ENCODE measurements at regions not wholly inside any gene's neighbourhood (a gene's known extent, or its start where the extent isn't known, plus 50 kb on each side); places are given as distances from the start of the nearest gene placed in this dataset.

- Histone ChIP-seq H3K36me3 (ENCODE audit: control insufficient read depth, insufficient read depth, low read length) (no peaks in the 10 kb centered on the region), H3K9ac (ENCODE audit: low read length) (no peak overlapping the region), H3K27me3 (ENCODE audit: control insufficient read depth, insufficient read depth, low read length) (no peaks in the 10 kb centered on the region), H3K9me3 (ENCODE audit: control insufficient read depth, low read length) (no peaks in the 10 kb centered on the region), H3K4me3 (ENCODE audit: low read length) (no peak overlapping the region), H3K4me1 (ENCODE audit: control insufficient read depth, insufficient read depth, low read length) (no peaks in the 10 kb centered on the region)
Measured at GRCh38 chr10:33801705-33802104, 467.2 kb upstream of the NRP1 start.

- Histone ChIP-seq H3K9me3 (ENCODE audit: control insufficient read depth, low read length) (no peaks in the 10 kb centered on the region), H3K4me3 (ENCODE audit: low read length) (no peak overlapping the region), H3K9ac (ENCODE audit: low read length) (no peak overlapping the region), H3K27me3 (ENCODE audit: control insufficient read depth, insufficient read depth, low read length) (no peaks in the 10 kb centered on the region), H3K4me1 (ENCODE audit: control insufficient read depth, insufficient read depth, low read length) (no peaks in the 10 kb centered on the region), H3K36me3 (ENCODE audit: control insufficient read depth, insufficient read depth, low read length) (no peaks in the 10 kb centered on the region)
Measured at GRCh38 chr10:33800986-33801385, 466.5 kb upstream of the NRP1 start.

- no peak overlapping the region for H3K9ac ChIP-seq (ENCODE audit: low read length)
- H3K4me3 ChIP-seq (ENCODE audit: low read length) = no peak overlapping the region
- H3K4me1 ChIP-seq (ENCODE audit: control insufficient read depth, insufficient read depth, low read length) = no peaks in the 10 kb centered on the region
- no peaks in the 10 kb centered on the region for H3K27me3 ChIP-seq (ENCODE audit: control insufficient read depth, insufficient read depth, low read length)
- H3K9me3 ChIP-seq (ENCODE audit: control insufficient read depth, low read length) = no peaks in the 10 kb centered on the region
- no peaks in the 10 kb centered on the region for H3K36me3 ChIP-seq (ENCODE audit: control insufficient read depth, insufficient read depth, low read length)
Measured at GRCh38 chr10:33800545-33800944, 466.1 kb upstream of the NRP1 start.

- no peaks in the 10 kb centered on the region for H3K4me1 ChIP-seq (ENCODE audit: control insufficient read depth, insufficient read depth, low read length)
- H3K27me3 ChIP-seq (ENCODE audit: control insufficient read depth, insufficient read depth, low read length) = no peaks in the 10 kb centered on the region
- no peak overlapping the region for H3K9ac ChIP-seq (ENCODE audit: low read length)
- no peaks in the 10 kb centered on the region for H3K36me3 ChIP-seq (ENCODE audit: control insufficient read depth, insufficient read depth, low read length)
- H3K9me3 ChIP-seq (ENCODE audit: control insufficient read depth, low read length) = no peaks in the 10 kb centered on the region
- no peak overlapping the region for H3K4me3 ChIP-seq (ENCODE audit: low read length)
Measured at GRCh38 chr10:33799944-33800323, 465.5 kb upstream of the NRP1 start.

GRCh38 chr10:33799281-33799943, 464.9 kb upstream of the NRP1 start:
- Histone ChIP-seq H3K4me3 (ENCODE audit: low read length) (no peak overlapping the region), H3K9ac (ENCODE audit: low read length) (no peak overlapping the region), H3K9me3 (ENCODE audit: control insufficient read depth, low read length) (no peaks in the 10 kb centered on the region), H3K36me3 (ENCODE audit: control insufficient read depth, insufficient read depth, low read length) (no peaks in the 10 kb centered on the region), H3K4me1 (ENCODE audit: control insufficient read depth, insufficient read depth, low read length) (no peaks in the 10 kb centered on the region), H3K27me3 (ENCODE audit: control insufficient read depth, insufficient read depth, low read length) (no peaks in the 10 kb centered on the region)

- Histone ChIP-seq H3K9me3 (ENCODE audit: control insufficient read depth, low read length) (no peaks in the 10 kb centered on the region), H3K27me3 (ENCODE audit: control insufficient read depth, insufficient read depth, low read length) (no peaks in the 10 kb centered on the region), H3K4me3 (ENCODE audit: low read length) (no peak overlapping the region), H3K4me1 (ENCODE audit: control insufficient read depth, insufficient read depth, low read length) (no peaks in the 10 kb centered on the region), H3K36me3 (ENCODE audit: control insufficient read depth, insufficient read depth, low read length) (no peaks in the 10 kb centered on the region), H3K9ac (ENCODE audit: low read length) (no peak overlapping the region)
Measured at GRCh38 chr10:33798754-33799153, 464.3 kb upstream of the NRP1 start.

GRCh38 chr10:33796680-33797079, 462.2 kb upstream of the NRP1 start:
- H3K9ac ChIP-seq (ENCODE audit: low read length) = no peak overlapping the region
- H3K4me1 ChIP-seq (ENCODE audit: control insufficient read depth, insufficient read depth, low read length) = no peaks in the 10 kb centered on the region
- no peaks in the 10 kb centered on the region for H3K9me3 ChIP-seq (ENCODE audit: control insufficient read depth, low read length)
- H3K36me3 ChIP-seq (ENCODE audit: control insufficient read depth, insufficient read depth, low read length) = no peaks in the 10 kb centered on the region
- H3K27me3 ChIP-seq (ENCODE audit: control insufficient read depth, insufficient read depth, low read length) = no peaks in the 10 kb centered on the region
- H3K4me3 ChIP-seq (ENCODE audit: low read length) = no peak overlapping the region

GRCh38 chr10:33795529-33795928, 461.1 kb upstream of the NRP1 start:
- Histone ChIP-seq H3K4me3 (ENCODE audit: low read length) (no peak overlapping the region), H3K9ac (ENCODE audit: low read length) (no peak overlapping the region), H3K36me3 (ENCODE audit: control insufficient read depth, insufficient read depth, low read length) (no peaks in the 10 kb centered on the region), H3K27me3 (ENCODE audit: control insufficient read depth, insufficient read depth, low read length) (no peaks in the 10 kb centered on the region), H3K9me3 (ENCODE audit: control insufficient read depth, low read length) (no peaks in the 10 kb centered on the region), H3K4me1 (ENCODE audit: control insufficient read depth, insufficient read depth, low read length) (no peaks in the 10 kb centered on the region)

GRCh38 chr10:33794460-33794859, 460.0 kb upstream of the NRP1 start:
- Histone ChIP-seq H3K36me3 (ENCODE audit: control insufficient read depth, insufficient read depth, low read length) (no peaks in the 10 kb centered on the region), H3K27me3 (ENCODE audit: control insufficient read depth, insufficient read depth, low read length) (no peaks in the 10 kb centered on the region)

GRCh38 chr10:33793793-33794192, 459.3 kb upstream of the NRP1 start:
- Histone ChIP-seq H3K27me3 (ENCODE audit: control insufficient read depth, insufficient read depth, low read length) (no peaks in the 10 kb centered on the region), H3K9ac (ENCODE audit: low read length) (no peak overlapping the region), H3K4me3 (ENCODE audit: low read length) (no peak overlapping the region), H3K4me1 (ENCODE audit: control insufficient read depth, insufficient read depth, low read length) (no peaks in the 10 kb centered on the region), H3K36me3 (ENCODE audit: control insufficient read depth, insufficient read depth, low read length) (no peaks in the 10 kb centered on the region), H3K9me3 (ENCODE audit: control insufficient read depth, low read length) (no peaks in the 10 kb centered on the region)

More at GRCh38 chr10:33794460-33794859, 460.0 kb upstream of the NRP1 start:
- Histone ChIP-seq H3K4me1 (ENCODE audit: control insufficient read depth, insufficient read depth, low read length) (no peaks in the 10 kb centered on the region), H3K4me3 (ENCODE audit: low read length) (no peak overlapping the region), H3K9me3 (ENCODE audit: control insufficient read depth, low read length) (no peaks in the 10 kb centered on the region), H3K9ac (ENCODE audit: low read length) (no peak overlapping the region)

- Histone ChIP-seq H3K4me3 (ENCODE audit: low read length) (no peak overlapping the region), H3K4me1 (ENCODE audit: control insufficient read depth, insufficient read depth, low read length) (no peaks in the 10 kb centered on the region), H3K27me3 (ENCODE audit: control insufficient read depth, insufficient read depth, low read length) (no peaks in the 10 kb centered on the region)
Measured at GRCh38 chr10:33791272-33791660, 456.8 kb upstream of the NRP1 start.

GRCh38 chr10:33790521-33791271, 456.2 kb upstream of the NRP1 start:
- Histone ChIP-seq H3K9ac (ENCODE audit: low read length) (no peak overlapping the region), H3K27me3 (ENCODE audit: control insufficient read depth, insufficient read depth, low read length) (no peaks in the 10 kb centered on the region), H3K4me3 (ENCODE audit: low read length) (no peak overlapping the region)

More at GRCh38 chr10:33791272-33791660, 456.8 kb upstream of the NRP1 start:
- H3K36me3 ChIP-seq (ENCODE audit: control insufficient read depth, insufficient read depth, low read length) = no peaks in the 10 kb centered on the region
- H3K9me3 ChIP-seq (ENCODE audit: control insufficient read depth, low read length) = no peaks in the 10 kb centered on the region
- H3K9ac ChIP-seq (ENCODE audit: low read length) = no peak overlapping the region

More at GRCh38 chr10:33790521-33791271, 456.2 kb upstream of the NRP1 start:
- Histone ChIP-seq H3K9me3 (ENCODE audit: control insufficient read depth, low read length) (no peaks in the 10 kb centered on the region), H3K4me1 (ENCODE audit: control insufficient read depth, insufficient read depth, low read length) (no peaks in the 10 kb centered on the region), H3K36me3 (ENCODE audit: control insufficient read depth, insufficient read depth, low read length) (no peaks in the 10 kb centered on the region)

All from mucosa of stomach (tissue), 1 donor.